Thymus (tissue), 11 donors: ENCODE measurements at regions not wholly inside any gene's neighbourhood (a gene's known extent, or its start where the extent isn't known, plus 50 kb on each side); places are given as distances from the start of the nearest gene placed in this dataset.

Source experiments
- DNase-seq, 9 donors: peaks; one replicate each; pipeline ENCODE4 v3.0.0-alpha.2; 2013; ENCODE audit warnings: low spot score in 9 of 9, low read depth in 6 of 9, missing footprints in 1 of 9
- H3K27ac ChIP-seq, 2 donors: one replicate each; pipeline ENCODE4 v1.5.1; 2013; ENCODE audit warnings: control low read depth in 1 of 2, low read depth in 1 of 2, low read length in 1 of 2, mild to moderate bottlenecking in 1 of 2, moderate library complexity in 1 of 2
- H3K27me3 ChIP-seq, 2 donors: one replicate each; pipeline ENCODE4 v1.5.1; 2013; ENCODE audit warnings: low read length in 1 of 2; ENCODE audit not compliant: control insufficient read depth in 2 of 2, insufficient read depth in 1 of 2
- H3K36me3 ChIP-seq, 2 donors: one replicate each; pipeline ENCODE4 v1.5.1; 2013; ENCODE audit warnings: low read length in 1 of 2, mild to moderate bottlenecking in 1 of 2, moderate library complexity in 1 of 2; ENCODE audit not compliant: control insufficient read depth in 2 of 2, insufficient read depth in 2 of 2
- H3K4me1 ChIP-seq, 2 donors: one replicate each; pipeline ENCODE4 v1.5.1; 2013; ENCODE audit warnings: low read length in 2 of 2; ENCODE audit not compliant: control insufficient read depth in 2 of 2, insufficient read depth in 2 of 2
- H3K4me3 ChIP-seq, 2 donors: one replicate each; pipeline ENCODE4 v1.5.1; 2013; ENCODE audit warnings: low read length in 2 of 2, control low read depth in 1 of 2, mild to moderate bottlenecking in 1 of 2
- H3K9me3 ChIP-seq, 2 donors: one replicate each; pipeline ENCODE4 v1.5.1; 2013; ENCODE audit warnings: low read length in 1 of 2, mild to moderate bottlenecking in 1 of 2; ENCODE audit not compliant: control insufficient read depth in 2 of 2, insufficient read depth in 1 of 2
- WGBS: extraction: QIAGEN DNeasy Blood & Tissue Kit; methylation state at CpG from one replicate; pipeline ENCODE4 v1.1.7; 2013; 5-methylcytosine and 5-hydroxymethylcytosine counted together
- donor health status: healthy.

DNA sequence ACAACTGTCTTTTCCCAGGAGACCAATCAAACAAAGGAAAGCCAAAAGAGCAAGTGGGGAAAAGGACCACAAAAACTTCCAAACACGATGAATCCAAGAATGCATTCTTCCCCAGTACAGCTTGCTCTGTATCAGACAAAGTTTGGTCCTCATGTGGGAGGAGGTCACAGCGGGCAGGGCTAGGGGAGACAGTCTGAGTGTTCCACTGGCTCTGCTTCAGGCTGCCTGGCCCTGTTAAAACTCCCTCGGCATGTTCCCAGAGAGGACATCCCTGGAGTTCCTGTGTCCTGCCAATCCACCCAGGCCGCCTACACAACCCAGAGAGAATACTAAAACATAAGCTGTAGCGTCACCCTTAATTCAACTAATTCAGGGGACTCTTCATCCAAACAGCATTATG, 415.1 kb upstream of the DYNLRB2 start:
- H3K27me3 ChIP-seq, result no peaks in the 10 kb centered on the region
- no peak overlapping the region for H3K4me3 ChIP-seq
- DNase-seq, result no peak
- no peak overlapping the region for H3K27ac ChIP-seq
- H3K4me1 ChIP-seq, result no peaks in the 10 kb centered on the region
- no peaks in the 10 kb centered on the region for H3K36me3 ChIP-seq
- no peaks in the 10 kb centered on the region for H3K9me3 ChIP-seq
- WGBS, result 96% methylated on average over 5 of the region's 5 CpGs

DNA sequence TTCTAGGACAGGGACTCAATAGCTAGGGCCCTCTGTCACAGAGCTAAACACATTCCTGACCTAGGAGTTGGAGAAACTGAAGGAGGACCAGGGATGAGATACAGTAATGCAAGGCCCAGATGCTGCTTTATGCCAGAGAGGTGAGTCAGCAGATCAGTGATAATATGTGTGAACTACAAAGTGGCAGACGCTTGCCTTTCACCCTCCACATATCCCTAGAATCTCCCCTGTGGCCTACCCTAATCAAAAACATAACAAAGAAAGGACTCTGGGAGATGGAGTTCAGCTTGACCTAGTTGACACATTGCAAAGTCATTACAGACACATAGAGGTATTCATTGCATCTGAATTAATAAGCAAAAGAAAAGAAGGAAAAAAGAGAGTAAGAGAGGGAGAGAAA, 417.6 kb upstream of the DYNLRB2 start:
- Histone ChIP-seq H3K9me3 (no peaks in the 10 kb centered on the region), H3K4me3 (no peak overlapping the region), H3K36me3 (no peaks in the 10 kb centered on the region), H3K4me1 (no peaks in the 10 kb centered on the region), H3K27me3 (no peaks in the 10 kb centered on the region), H3K27ac (no peak overlapping the region)
- DNase-seq, result no peak
- WGBS, result 98% methylated on average over 1 of the region's 1 CpG

DNA sequence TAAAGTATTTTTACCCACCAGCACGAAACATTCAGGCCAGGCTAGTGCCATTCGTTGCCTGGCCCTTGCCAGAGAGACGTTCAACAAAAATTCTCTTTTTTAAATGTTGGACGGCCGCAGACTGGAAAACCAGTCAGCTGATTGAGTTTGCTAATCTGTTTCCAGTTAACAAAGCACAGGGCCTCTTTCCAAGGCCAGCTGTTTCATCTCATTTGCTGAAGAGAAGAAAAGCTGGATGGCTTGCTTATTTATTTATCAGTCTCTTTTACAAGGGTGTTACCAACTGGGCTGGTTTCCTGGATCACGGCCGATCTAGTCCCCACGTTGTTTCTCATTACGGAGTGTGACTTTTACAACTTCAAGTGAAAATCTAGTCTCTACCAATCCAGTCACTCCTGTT, 418.7 kb upstream of the DYNLRB2 start:
- Histone ChIP-seq H3K4me3 (no peak overlapping the region), H3K27ac (no peak overlapping the region), H3K9me3 (no peaks in the 10 kb centered on the region), H3K27me3 (no peaks in the 10 kb centered on the region), H3K4me1 (no peaks in the 10 kb centered on the region), H3K36me3 (no peaks in the 10 kb centered on the region)
- DNase-seq, result no peak
- 81% methylated on average over 9 of the region's 9 CpGs for WGBS

DNA sequence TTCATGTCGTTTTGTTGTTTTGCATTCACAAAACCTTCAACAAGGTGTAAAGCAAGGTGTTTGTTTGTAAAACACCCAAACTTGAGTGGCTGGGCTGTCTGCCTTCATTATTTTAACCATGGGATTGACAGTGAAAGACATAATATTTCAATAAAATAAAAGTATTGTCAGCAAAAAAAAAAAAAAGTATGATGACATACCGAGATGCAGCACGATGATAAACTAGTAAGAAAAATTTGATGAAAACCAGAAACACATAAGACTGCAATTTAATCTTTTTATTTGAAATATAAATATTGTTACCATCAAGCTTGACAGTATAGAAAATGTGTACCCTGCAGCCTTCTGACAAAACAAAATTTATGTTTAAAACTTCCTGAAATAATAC, 419.3 kb upstream of the DYNLRB2 start:
- no peaks in the 10 kb centered on the region for H3K27me3 ChIP-seq
- no peak overlapping the region for H3K4me3 ChIP-seq
- H3K4me1 ChIP-seq, result no peaks in the 10 kb centered on the region
- no peak for DNase-seq
- H3K36me3 ChIP-seq, result no peaks in the 10 kb centered on the region
- WGBS, result 84% methylated on average over 3 of the region's 3 CpGs
- H3K9me3 ChIP-seq, result no peaks in the 10 kb centered on the region
- no peak overlapping the region for H3K27ac ChIP-seq

DNA sequence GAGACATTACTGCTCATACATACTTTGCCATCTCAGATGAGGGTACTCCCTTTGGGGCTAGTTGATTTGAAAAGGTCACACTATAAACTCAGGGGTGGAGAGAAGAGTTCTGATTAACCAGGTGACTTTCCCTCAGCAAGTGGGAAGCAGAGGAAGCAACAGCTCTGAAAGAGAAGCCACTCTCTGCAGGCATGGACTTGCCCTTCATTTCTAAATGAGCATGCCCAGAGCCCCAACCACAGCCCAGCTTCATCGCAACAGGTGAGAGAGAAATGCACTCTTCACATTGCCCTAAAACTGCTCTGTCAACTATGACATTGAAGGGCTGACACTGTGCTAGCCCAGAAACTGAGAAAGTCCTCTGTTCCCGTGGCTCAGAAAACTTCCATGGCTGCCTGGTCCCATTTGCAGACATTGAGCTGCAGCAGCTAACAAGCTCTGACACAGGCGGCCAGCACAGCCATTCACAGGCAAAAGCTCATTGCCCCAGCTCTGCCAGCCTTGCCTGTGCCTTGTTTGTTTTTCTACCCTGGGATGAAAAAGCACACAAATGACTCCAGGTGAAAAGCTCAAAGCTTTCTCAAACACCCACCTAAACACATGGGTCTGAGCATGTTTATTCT, 419.8 kb upstream of the DYNLRB2 start:
- no peaks in the 10 kb centered on the region for H3K4me1 ChIP-seq
- no peaks in the 10 kb centered on the region for H3K27me3 ChIP-seq
- 87% methylated on average over 3 of the region's 3 CpGs for WGBS
- no peaks in the 10 kb centered on the region for H3K9me3 ChIP-seq
- DNase-seq, result peak in 1 of 9 donors; percentile 10
- H3K36me3 ChIP-seq, result no peaks in the 10 kb centered on the region
- H3K4me3 ChIP-seq, result no peak overlapping the region
- no peak overlapping the region for H3K27ac ChIP-seq

DNA sequence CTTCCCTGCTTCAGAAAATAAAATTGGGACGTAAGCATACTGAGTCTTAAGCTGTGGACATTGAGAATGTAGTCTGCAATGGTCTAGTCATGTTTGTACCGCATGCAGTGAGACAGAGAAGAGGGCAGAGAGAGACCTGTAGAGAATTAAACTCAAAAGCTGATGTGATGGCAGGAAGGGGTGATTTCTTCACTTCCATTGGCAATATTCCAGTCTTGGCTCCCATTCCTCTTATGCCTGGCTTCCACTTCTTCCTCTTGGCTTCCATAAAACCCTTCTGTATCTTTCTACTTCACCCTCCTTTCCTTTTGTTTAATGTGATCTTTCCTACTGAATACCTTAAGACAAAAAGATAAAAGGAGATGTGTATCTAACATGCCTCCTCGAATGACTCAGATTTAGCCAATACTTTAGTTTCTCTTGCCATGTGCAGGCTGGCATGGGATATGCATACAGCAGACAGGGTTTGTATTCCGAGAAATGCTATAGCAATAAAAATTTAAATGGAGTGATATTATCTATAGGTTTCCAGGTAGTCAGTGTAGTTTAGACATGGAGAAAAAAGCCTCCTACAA, 423.1 kb upstream of the DYNLRB2 start:
- Histone ChIP-seq H3K4me1 (no peaks in the 10 kb centered on the region), H3K9me3 (no peaks in the 10 kb centered on the region), H3K27me3 (no peaks in the 10 kb centered on the region), H3K4me3 (no peak overlapping the region), H3K36me3 (no peaks in the 10 kb centered on the region), H3K27ac (no peak overlapping the region)
- 96% methylated on average over 4 of the region's 4 CpGs for WGBS
- DNase-seq, result no peak

DNA sequence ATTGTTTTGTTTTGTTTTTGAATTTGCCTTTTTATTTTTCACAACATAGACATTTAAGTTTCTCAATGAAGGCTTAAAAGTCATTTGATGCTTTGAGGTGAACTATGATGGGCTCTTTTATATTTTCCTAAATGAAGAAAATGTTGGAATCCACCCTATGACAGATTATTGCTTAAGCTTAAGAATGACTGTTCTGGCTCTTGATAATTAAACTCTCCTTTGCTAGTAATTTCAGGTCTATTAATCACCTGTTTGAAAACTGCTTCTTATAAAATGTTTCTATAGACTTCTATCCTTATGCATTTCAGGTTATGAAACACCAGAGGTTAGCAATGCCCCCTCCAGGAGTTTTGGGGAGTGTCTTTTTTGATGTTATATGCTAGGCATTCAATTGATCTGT, 424.1 kb upstream of the DYNLRB2 start:
- Histone ChIP-seq H3K4me3 (no peak overlapping the region), H3K36me3 (no peaks in the 10 kb centered on the region), H3K27me3 (no peaks in the 10 kb centered on the region), H3K9me3 (no peaks in the 10 kb centered on the region), H3K4me1 (no peaks in the 10 kb centered on the region), H3K27ac (no peak overlapping the region)
- DNase-seq, result no peak

DNA sequence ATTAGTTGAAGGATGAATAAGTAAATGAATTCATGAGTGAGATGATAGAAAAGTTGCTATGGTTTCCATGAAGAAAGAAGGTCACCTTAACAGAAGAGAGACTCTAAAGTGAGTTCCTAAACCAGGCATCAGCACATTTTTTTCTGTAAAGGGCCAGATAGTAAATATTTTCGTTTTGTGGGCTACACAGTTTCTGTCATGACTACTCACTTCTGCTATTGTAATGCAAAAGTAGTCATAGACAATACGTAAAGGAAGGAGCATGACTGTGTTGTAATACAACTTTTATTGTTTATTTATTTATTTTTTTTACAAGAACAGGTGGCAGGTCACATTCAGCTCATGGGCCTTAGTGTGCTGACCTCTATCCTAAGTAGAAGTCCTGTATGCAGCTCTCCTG, 426.1 kb upstream of the DYNLRB2 start:
- H3K27ac ChIP-seq, result no peak overlapping the region
- H3K9me3 ChIP-seq, result no peaks in the 10 kb centered on the region
- no peak overlapping the region for H3K4me3 ChIP-seq
- no peaks in the 10 kb centered on the region for H3K4me1 ChIP-seq
- H3K36me3 ChIP-seq, result no peaks in the 10 kb centered on the region
- H3K27me3 ChIP-seq, result no peaks in the 10 kb centered on the region
- no peak for DNase-seq
- 83% methylated on average over 2 of the region's 2 CpGs for WGBS

DNA sequence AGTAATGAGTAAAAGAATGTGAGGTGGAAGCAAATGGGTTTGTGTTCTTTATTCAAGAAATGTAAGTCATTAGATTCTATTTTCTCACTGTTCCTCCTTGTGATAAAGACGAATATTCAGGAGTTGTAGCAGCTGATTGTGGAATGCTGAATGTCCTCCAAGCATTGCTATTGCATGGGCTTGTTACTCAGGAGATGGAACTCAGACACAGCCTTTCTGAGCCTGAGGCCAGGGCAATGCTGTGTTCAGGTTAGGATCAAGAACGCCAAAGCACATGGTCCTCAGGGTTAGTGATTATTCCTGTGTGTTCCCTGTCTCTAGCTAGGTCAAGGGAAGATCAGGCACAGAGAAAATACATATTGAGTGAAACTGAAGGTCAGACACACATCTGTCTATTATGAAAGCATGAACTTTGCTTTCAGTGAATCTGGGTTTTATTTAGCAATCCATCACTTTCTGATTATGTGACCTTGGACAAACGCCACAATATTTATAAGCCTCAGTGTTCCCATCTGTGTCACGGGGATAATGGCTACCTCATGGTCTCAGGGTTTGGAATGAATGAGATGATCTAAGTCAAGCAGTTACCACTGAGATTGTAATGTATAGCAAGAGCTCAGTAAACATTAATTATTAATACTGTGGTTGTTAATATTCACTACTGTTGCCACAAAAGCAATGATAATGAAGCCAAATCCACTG, 426.8 kb upstream of the DYNLRB2 start:
- Histone ChIP-seq H3K27me3 (no peaks in the 10 kb centered on the region), H3K4me3 (no peak overlapping the region), H3K9me3 (no peaks in the 10 kb centered on the region), H3K36me3 (no peaks in the 10 kb centered on the region), H3K27ac (no peak overlapping the region), H3K4me1 (no peaks in the 10 kb centered on the region)
- DNase-seq, result no peak
- WGBS, result 92% methylated on average over 4 of the region's 4 CpGs
